ENCODE measurements at regions not wholly inside any gene's neighbourhood (a gene's known extent, or its start where the extent isn't known, plus 50 kb on each side); places are given as distances from the start of the nearest gene placed in this dataset.
"Not testable (repeated sequence)": the region's sequence is repeated elsewhere in the genome, so short reads cannot be mapped to it uniquely, and the experiment has no call there.

- no peak overlapping the region for H3K27ac Mint-ChIP-seq
- H3K36me3 Mint-ChIP-seq, result no peaks in the 10 kb centered on the region
- no peaks in the 10 kb centered on the region for H3K9me3 Mint-ChIP-seq
- ATAC-seq (no peak), DNase-seq (ENCODE audit: low spot score in 2 of 2) (no peak)
These were observed 119.2 kb upstream of the FHL2 start for GRCh38 chr2:105517814-105518705.

GRCh38 chr2:105515581-105516415, 116.9 kb upstream of the FHL2 start:
- H3K27ac Mint-ChIP-seq, result no peak overlapping the region

GRCh38 chr2:105514576-105514975, 115.7 kb upstream of the FHL2 start:
- Mint-ChIP-seq H3K27ac (no peak overlapping the region), H3K36me3 (no peaks in the 10 kb centered on the region), H3K9me3 (no peaks in the 10 kb centered on the region)
- DNase-seq (ENCODE audit: low spot score in 2 of 2), result no peak
- ATAC-seq, result no peak

More at GRCh38 chr2:105515581-105516415, 116.9 kb upstream of the FHL2 start:
- no peak for DNase-seq (ENCODE audit: low spot score in 2 of 2)
- no peak for ATAC-seq
- H3K9me3 Mint-ChIP-seq, result no peaks in the 10 kb centered on the region
- H3K36me3 Mint-ChIP-seq, result no peaks in the 10 kb centered on the region

GRCh38 chr2:105510761-105511528, 112.1 kb upstream of the FHL2 start:
- Mint-ChIP-seq H3K27ac (no peak overlapping the region), H3K36me3 (no peaks in the 10 kb centered on the region), H3K9me3 (no peaks in the 10 kb centered on the region)
- no peak for DNase-seq (ENCODE audit: low spot score in 2 of 2)
- ATAC-seq, result no peak

GRCh38 chr2:105509269-105510086, 110.6 kb upstream of the FHL2 start:
- no peaks in the 10 kb centered on the region for H3K36me3 Mint-ChIP-seq
- H3K9me3 Mint-ChIP-seq, result no peaks in the 10 kb centered on the region
- no peak overlapping the region for H3K27ac Mint-ChIP-seq
- DNase-seq (ENCODE audit: low spot score in 2 of 2) (no peak), ATAC-seq (no peak)

- not testable (repeated sequence) for H3K36me3 Mint-ChIP-seq; DNase-seq (ENCODE audit: low spot score in 2 of 2); H3K9me3 Mint-ChIP-seq; H3K27ac Mint-ChIP-seq; ATAC-seq
These were observed 108.0 kb upstream of the FHL2 start for GRCh38 chr2:105506860-105507259.

- no peak for DNase-seq (ENCODE audit: low spot score in 2 of 2)
- Mint-ChIP-seq H3K36me3 (no peaks in the 10 kb centered on the region), H3K9me3 (peaks cover 4 to 5% of the 10 kb centered on the region in 2 donors), H3K27ac (no peak overlapping the region)
- ATAC-seq, result no peak
These were observed 105.6 kb upstream of the FHL2 start for GRCh38 chr2:105504459-105504858.

GRCh38 chr2:105502625-105503334, 103.9 kb upstream of the FHL2 start:
- Mint-ChIP-seq H3K36me3 (no peaks in the 10 kb centered on the region), H3K27ac (no peak overlapping the region), H3K9me3 (peaks cover 4 to 5% of the 10 kb centered on the region in 2 donors)
- DNase-seq (ENCODE audit: low spot score in 2 of 2), result no peak
- peak; percentile 64 to 75 for ATAC-seq

- Mint-ChIP-seq H3K27ac (no peak overlapping the region), H3K9me3 (peaks cover 4 to 5% of the 10 kb centered on the region in 2 donors), H3K36me3 (no peaks in the 10 kb centered on the region)
- ATAC-seq (no peak), DNase-seq (ENCODE audit: low spot score in 2 of 2) (no peak)
These were observed 99.5 kb upstream of the FHL2 start for GRCh38 chr2:105498281-105498846.

GRCh38 chr2:105497094-105497493, 98.2 kb upstream of the FHL2 start:
- peaks cover 10 to 11% of the 10 kb centered on the region in 2 donors for H3K9me3 Mint-ChIP-seq
- peaks cover 0 to 6% of the 10 kb centered on the region in 2 donors for H3K36me3 Mint-ChIP-seq
- H3K27ac Mint-ChIP-seq, result no peak overlapping the region
- ATAC-seq, result no peak
- no peak for DNase-seq (ENCODE audit: low spot score in 2 of 2)

- DNase-seq (ENCODE audit: low spot score in 2 of 2) (no peak), ATAC-seq (no peak)
These were observed 97.4 kb upstream of the FHL2 start for GRCh38 chr2:105496271-105496670.

GRCh38 chr2:105494683-105495425, 96.0 kb upstream of the FHL2 start:
- H3K27ac Mint-ChIP-seq, result no peak overlapping the region
- no peak for DNase-seq (ENCODE audit: low spot score in 2 of 2)
- peaks cover 6 to 12% of the 10 kb centered on the region in 2 donors for H3K9me3 Mint-ChIP-seq
- ATAC-seq, result no peak
- H3K36me3 Mint-ChIP-seq, result peaks cover 0 to 6% of the 10 kb centered on the region in 2 donors

More at GRCh38 chr2:105496271-105496670, 97.4 kb upstream of the FHL2 start:
- Mint-ChIP-seq H3K27ac (no peak overlapping the region), H3K9me3 (peaks cover 10 to 14% of the 10 kb centered on the region in 2 donors), H3K36me3 (peaks cover 0 to 6% of the 10 kb centered on the region in 2 donors)

GRCh38 chr2:105490956-105491355, 92.1 kb upstream of the FHL2 start:
- Mint-ChIP-seq H3K36me3 (peaks cover 0 to 6% of the 10 kb centered on the region in 2 donors), H3K9me3 (peaks cover 6 to 12% of the 10 kb centered on the region in 2 donors), H3K27ac (no peak overlapping the region)
- DNase-seq (ENCODE audit: low spot score in 2 of 2) (no peak), ATAC-seq (no peak)

GRCh38 chr2:105490204-105490603, 91.4 kb upstream of the FHL2 start:
- Mint-ChIP-seq H3K27ac (no peak overlapping the region), H3K36me3 (peaks cover 0 to 6% of the 10 kb centered on the region in 2 donors), H3K9me3 (peaks cover 6 to 12% of the 10 kb centered on the region in 2 donors)
- ATAC-seq (no peak), DNase-seq (ENCODE audit: low spot score in 2 of 2) (no peak)
